Non-pigmented ciliary epithelial cell (primary cell): ENCODE measurements at regions not wholly inside any gene's neighbourhood (a gene's known extent, or its start where the extent isn't known, plus 50 kb on each side); places are given as distances from the start of the nearest gene placed in this dataset.
A peak's percentile ranks its signal among the peaks of the same experiment; 100 is the strongest.
"Not testable (repeated sequence)": the region's sequence is repeated elsewhere in the genome, so short reads cannot be mapped to it uniquely, and the experiment has no call there.

Experiments used
- DNase-seq: peaks from one replicate; pipeline ENCODE4 v3.0.0-alpha.2; 2010; ENCODE audit warnings: low read depth

DNA sequence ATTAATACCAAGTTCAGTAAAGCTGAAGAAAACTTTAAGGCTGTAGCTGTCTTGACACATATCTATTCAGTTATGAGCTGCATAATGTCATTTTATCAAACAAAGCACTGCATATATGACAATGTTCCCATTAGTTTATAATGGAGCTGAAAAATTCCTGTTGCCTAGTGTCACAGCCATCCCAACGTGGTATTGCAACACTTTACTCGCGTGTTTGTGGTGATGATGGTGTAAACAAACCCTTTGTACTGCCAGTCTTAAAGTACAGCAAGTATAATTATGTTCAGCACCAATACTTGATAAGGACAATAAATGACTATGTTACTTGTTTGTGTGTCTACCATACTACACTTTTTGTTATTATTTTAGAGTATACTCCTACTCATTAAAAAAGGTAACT lies 1415.6 kb upstream of the PCDH7 start:
- no peak for DNase-seq

DNA sequence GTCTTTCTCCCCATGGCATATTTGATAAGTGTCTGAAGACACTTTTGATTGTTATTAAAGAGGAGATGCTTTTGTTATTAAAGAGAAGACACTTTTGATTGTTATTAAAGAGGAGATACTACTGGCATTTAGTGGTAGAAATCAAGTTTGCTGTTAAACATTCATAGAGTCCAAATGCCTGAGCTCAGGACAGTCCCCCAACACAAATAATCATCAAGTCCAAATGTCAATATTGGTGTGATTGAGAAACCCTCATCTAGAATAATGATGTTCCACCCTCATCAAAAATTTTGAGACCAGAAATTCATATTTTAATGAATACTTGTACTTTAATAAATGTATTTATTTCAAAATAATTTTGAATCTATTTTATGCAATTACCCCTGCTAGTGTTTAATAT lies 1412.9 kb upstream of the PCDH7 start:
- DNase-seq: no peak

DNA sequence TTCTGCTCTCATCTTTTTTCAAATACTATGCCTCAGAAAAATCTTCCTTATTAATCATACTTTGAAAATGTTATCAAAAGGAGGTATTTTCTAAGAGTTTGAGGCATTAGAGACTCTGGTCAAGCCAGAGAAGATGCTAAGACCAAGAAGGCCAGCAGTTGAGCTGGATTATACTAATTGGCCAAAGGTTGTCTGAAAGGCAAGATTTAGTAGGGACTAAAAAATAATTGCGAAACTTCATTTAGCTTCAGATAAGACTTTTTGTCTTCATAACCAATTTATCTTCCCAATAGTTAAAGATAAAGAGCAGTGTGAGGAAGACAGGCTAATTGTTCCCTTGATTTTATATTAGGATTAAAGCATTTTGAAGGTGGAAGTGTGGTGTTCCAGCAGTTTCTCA lies 1412.4 kb upstream of the PCDH7 start:
- DNase-seq: no peak

DNA sequence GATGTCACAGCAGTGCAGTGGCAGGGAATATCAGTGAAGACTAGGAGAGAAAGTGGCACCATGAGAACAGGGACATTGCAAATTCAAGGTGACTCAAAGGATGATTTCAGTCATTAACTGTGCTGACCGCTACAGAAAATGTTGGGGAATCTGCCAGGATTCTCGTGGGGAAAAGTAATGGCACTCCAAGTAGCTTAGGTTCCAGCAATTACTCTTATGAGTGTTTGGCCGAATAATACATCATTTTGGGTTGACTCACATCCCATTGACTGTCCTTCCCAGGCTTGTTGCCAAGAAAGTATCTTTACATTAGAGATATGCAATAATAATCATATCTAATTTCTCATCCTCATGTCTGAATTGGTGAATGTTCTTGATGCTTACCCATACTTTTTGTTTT lies 1411.1 kb upstream of the PCDH7 start:
- DNase-seq: no peak

DNA sequence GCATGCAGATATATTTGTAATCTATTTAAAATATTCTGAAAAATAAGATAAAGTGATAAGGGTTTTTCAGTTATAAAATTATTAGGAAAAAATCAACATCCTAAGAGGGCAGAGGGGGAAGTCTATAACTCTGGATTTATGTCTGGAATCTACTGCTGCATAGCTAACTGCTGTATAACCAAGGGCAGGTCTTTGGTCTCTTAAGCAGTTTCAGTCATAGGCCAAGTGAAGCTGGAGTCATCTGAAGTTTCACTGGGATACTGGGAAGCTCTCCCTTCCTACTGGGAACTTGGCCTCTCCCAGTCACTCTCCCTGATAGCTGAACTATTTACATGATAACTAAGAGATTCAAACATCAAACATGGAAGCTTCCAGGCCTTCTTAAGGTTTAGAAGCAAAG lies 1409.9 kb upstream of the PCDH7 start:
- DNase-seq: no peak

DNA sequence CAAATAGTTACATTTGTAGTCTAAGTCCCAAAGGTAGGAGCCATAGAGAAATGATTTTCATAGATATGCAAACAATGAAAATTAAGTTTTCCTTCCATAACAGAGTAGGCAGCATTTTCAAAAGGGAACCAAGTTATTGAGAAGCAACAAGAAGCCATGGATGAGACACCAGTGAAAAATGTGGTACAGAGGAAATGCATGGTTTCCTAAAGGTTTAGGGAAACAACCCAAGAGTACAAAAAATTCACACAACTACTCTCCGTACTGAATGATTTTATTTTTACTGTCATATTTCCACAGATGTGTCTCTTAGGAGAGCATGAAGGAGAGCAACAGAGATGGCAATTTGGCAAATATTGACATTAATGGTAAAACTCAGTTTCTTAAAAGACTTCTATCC lies 1408.9 kb upstream of the PCDH7 start:
- no peak for DNase-seq

DNA sequence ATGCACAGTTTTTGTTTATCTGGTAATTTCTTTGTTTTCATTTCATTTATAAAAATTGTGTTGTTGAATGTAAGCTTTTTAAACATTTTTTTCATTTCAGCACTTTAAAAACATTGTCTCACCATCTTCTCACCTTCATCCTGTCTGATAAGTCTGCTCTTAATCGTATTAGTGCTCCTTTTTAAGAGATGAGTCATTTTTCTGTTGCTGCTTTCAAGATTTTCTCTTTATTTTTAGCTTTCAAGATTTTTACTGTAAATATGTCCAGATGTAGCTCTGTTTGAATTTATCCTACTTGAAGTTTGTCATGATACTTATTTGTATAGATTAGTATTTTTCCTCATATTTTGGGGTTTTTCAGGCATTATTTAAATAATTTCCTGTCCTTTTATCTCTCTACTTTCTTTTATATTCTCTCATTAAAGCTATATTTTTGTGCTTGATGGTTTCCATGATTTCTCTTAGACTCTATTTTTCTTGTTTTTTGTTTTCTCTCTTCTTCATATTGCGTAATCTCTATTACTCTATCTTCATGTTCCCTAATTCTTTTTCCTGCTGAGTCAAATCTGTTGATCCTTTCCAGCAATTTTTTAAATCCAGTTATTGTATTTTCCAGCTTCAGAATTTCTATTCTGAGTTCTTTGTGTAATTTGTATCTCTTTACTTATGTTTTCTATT lies 1400.4 kb upstream of the PCDH7 start:
- DNase-seq: no peak

DNA sequence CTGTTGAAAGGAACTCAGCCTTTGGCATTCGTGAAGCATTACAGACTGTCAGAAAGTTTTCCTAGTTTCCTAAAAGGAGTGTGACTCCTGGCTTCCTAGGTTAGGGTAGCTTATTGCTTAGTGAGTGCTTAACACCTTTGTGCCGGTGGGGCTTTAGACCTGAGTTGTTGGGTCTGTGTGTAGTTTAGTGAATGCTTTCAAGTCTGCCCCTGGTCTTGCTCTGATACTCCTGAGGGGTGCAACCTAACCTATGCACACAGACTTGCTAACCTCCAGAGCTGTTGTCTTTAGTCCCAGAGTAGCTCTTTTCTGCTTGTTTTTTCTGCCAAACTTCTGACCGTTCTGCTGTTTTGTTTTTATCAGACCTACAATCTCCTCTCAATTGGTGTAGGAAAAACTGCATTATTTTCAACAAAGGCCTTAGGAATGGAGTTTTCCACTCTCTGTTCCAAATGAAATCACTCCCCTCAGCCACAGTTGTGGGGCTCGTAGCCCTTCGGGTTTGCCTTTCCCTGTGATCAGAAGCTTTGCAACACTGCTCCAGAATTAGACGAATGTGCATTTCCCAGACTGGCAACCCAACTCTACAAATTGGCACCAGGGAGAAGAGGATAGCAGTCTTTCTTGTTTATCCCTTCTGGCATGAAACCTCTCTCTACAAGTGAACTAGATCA lies 1399.1 kb upstream of the PCDH7 start:
- no peak for DNase-seq

DNA sequence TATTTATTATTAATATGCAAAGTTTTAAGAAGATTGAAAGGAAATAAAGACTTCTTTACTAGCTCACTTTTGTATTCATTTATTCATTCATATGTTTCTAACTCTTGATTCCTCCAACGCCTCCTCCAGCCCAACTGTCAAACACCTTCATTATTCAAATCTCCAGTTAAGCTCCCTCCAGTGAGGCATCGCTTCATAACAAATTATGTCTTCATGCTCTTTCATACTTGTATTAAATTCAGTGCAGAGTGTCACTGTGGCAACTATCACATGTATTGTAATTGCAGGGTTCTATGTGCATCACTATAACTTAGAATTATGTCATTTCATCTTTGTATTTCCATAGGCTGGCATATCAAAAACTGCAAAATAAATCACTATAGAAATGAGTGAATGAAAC lies 1394.2 kb upstream of the PCDH7 start:
- DNase-seq: no peak

DNA sequence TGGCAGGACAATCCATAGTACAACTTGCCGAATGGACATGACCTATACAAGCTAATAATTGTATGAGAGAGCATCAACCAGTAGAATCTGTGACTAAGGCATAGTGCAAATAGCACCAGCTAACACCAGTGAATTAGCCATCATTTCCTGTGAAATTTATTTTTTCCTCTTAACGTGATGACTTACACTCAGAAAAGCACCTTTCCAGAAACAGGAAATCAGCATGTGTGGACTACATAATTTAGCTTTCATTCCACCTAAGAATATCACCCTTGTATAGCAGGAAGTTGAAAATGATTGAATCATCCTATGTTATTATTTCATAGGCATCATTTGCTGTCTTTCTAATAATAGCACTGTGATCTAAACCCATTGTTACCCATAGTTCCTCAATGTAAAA lies 1393.4 kb upstream of the PCDH7 start:
- DNase-seq: no peak

DNA sequence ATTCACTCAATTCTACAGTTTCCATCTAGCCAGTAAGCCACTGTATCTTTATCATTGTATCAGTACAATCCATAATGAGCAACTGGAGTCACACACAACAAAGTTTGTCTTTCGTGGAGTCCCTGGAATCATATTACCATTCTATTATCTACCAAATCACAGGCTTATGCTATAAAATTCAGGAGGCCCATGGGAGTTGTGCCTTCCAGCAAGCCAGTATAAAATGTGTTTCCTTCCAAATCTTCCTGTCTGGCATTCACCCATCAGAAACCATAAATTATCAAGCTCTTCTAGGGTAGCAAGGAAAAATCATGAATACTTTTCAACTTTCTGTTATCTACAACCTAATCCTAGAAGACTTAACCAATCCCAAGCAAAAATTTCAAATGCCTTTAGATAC lies 1383.3 kb upstream of the PCDH7 start:
- DNase-seq: no peak

DNA sequence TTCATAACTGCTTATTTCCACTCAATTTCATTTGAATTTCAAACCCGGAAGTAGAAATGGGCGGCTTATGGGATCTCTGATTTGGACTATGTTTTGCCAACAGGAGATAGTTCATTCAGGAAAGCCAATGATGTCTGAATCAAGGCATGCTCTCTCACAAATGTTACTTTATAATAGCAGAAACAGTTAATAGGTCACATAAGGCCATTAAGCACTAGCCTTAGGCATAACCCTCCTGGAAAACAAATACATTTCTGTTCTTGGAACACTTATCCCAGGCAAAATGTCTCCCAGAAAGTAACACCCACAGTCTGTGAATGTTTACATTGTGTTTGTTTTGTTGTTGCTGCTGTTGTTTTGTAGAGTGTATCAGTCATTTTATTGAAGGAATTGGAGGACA lies 1347.2 kb upstream of the PCDH7 start:
- DNase-seq: no peak

DNA sequence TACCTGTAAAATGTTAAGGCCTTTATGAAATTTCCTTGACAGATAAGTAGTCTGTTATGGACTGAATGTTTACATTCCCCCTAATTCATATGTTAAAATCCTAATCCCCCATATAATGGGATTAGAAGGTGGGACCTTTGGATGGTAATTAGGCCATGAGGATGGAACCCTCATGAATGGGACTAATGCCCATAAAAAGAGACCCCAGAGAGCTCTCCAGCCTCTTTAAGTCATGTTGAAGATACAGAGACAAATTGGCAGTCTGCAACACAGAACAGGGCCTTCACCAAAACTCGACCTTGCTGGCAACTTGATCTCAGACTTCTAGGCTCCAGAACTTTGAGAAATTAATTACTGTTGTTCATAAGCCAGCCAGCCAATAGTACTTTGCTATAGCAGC lies 1344.5 kb upstream of the PCDH7 start:
- DNase-seq: no peak

DNA sequence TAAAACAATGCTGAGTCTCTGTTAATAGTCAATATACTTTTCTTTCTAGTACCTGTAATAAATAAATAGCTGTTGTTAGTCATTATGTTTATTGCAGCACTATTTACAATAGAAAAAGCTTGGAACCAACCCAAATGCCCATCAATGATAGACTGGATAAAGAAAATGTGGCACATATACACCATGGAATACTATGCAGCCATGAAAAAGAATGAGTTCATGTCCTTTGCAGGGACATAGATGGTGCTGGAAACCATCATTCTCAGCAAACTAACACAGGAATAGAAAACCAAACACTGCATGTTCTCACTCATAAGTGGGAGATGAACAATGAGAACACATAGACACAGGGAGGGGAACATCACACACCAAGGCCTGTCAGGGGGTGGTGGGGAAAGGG lies 1341.9 kb upstream of the PCDH7 start:
- DNase-seq: not testable (repeated sequence)

DNA sequence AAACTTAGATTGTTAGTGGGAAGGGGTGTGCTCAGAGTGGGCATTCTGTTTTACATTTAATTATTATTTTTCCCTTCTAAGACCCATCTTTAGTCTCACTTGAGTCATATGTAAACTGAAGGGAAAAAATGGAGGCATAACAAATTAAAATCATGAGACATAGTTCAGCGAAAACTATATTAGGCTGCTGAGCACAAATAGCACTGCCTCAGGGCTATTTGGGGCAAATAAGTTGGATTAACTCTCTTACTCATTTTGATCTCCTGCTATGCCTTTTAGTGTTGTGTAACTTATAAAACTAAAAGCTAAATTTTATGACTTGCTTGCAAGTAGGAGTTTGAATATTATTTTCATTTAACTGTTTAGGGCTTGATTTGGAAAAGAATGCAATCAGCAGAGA lies 1329.2 kb upstream of the PCDH7 start:
- no peak for DNase-seq

DNA sequence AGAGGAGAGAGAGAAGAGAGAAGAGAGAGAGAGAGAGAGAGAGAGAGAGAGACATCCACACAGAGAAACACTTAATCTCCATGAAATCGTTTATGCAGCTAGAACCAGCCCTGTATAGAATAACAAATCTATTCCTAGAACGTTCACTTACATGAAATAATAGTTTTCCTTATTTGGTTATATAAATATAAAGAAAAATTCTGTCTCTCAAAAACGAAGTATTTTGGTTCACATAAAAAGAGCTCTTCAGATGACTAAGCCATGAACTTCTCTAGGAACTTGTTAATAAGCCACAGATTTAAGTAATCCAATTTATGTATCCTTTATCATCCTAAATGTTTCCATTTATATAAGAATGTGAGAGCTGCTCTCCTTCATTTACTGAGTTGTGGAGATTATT lies 1315.1 kb upstream of the PCDH7 start:
- no peak for DNase-seq

DNA sequence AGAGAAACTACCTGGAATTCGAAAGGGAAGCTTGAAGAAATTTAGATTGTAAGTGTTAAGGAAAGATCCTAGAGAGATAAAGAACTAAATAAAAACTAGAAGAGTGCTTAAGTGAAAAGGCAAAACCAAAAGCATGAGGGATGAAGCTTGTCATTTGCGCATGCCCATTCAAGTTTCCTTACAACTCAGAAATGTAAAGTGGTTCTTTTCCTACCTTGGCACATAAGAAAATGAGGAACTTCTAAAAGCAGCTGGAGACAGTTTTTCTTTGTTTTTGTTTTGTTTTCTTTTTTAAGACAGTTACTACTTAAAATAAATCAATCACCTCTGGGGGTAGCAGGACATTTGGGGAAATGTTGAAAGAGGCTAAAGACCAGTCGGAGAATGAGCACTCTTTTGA lies 1304.4 kb upstream of the PCDH7 start:
- no peak for DNase-seq

DNA sequence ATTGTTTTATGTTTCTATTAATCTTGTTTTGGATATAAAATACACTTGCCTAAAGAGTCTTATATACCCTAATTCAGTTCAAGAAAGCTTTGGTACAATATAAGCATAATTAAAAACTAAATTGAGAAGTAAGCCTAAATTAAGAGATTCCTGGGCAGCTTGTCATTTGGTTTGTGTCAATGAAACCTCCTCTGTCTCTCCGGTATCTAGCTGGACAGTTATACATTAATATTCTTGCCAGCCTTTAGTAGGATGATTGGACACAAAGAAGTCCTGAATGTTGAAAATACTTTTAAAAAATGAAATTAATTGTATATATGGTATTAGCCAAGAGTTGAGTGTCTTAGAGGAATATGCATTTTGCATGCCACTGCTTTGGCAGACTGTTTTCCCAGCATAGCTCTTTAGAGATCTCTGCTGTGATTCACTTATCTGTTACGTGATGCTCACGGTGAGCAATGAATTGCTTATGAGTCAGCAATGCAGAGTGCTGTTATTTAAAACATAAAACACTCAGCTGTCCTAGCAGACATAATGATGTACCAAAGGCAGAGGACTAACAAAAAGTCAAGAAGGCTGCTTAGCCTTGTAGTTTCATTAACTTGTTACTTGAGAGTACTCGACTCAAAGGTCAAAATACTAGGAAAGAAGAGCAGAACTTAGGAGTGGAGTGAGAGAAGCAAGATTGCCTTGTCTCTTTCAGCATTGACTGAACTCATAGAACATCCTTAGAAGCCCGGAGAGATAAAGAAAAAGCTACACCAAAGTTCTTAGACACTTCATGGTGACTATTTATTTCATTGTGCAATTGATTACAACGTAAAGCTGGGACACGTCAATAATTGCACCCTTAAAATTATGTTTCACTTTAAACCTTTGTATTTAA lies 1296.1 kb upstream of the PCDH7 start:
- peak; percentile 62 for DNase-seq

DNA sequence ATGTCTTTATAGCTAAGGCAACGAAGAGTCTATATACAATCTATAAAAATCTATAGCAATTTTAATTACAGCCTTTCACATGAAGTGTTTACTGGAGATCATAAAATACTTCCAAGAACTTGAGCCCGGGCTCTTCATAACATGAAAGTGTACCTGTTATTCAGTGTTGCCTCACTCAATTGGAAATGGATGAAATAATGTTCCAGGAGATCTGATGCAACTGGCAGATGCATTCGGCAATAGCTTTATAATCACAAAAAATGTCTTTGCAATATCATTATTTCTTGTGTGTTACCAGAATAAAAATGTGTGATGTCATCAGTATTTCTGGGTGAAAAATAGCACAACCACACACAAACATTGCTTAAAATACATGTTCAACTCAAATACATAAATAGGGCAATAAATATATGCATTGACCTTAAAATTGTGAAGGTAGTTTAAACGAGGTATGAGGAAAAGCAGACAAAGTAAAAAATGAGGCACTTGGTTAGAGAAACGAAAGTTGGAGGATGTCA lies 1266.8 kb upstream of the PCDH7 start:
- no peak for DNase-seq

DNA sequence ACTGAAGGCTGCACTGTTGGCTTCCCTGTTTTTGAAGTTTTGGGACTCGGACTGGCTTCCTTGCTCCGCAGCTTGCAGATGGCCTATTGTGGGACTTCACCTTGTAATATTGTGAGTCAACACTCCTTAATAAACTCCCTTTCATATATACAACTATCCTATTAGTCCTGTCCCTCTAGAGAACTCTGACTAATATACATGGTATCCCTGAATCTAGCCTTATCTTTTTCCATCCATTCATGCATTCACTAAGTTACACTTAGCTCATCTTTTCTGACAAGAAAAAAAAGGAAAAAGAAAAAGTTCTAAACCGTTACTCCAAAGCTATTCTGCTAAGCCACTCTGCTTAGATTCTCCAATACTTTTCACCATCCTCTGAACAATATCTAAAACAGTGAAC lies 1260.2 kb upstream of the PCDH7 start:
- DNase-seq: peak; percentile 31

DNA sequence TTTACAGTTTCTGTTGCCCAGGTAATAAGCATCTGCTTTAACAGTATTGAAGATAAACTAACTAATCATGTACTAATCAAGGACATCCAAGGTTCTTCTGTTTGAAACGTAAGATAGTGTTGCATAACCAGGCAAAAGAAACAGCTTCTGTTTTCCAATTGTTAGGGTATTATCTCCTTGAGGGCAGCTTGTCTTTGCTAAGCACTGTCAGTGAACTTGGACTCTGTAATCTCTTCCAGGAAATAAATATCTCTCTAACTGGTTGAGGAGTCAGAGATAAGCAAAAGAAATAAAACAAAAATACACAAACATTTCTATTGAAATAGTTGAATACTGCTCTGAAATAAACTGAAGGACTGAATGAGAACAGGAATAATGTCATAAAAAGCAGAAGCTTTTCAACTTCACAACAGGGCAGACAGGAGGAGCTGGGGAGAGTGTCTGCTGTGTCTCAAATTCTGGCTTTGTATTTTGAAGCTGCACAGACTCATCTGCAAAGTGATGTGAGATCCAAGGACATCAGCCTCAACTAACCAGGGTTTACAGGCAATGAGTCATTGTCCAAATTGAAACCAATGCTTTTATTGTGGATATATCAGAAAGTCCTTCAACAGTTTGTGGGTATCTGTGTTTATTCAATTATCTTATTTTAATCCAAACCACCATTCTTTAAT lies 1253.0 kb upstream of the PCDH7 start:
- no peak for DNase-seq
